Esophagus muscularis mucosa (tissue), 3 donors: ENCODE measurements at regions not wholly inside any gene's neighbourhood (a gene's known extent, or its start where the extent isn't known, plus 50 kb on each side); places are given as distances from the start of the nearest gene placed in this dataset.

Experiments used
- POLR2AphosphoS5 ChIP-seq, 2 donors: sonication (generic); formaldehyde crosslinking; IDR thresholded peaks; one replicate each; pipeline ENCODE4 v1.6.1; 2017; ENCODE audit warnings: antibody characterized with exemption in 2 of 2
- TF ChIP-seq, protein P1 (sequence below), 3 experiments: fragments of 200-600 bp in 2 of 3; fragments of 450-650 bp in 1 of 3; sonication (generic) in 2 of 3; IDR thresholded peaks; one replicate each; pipeline ENCODE4 v1.5.1; 2017 to 2019; ENCODE audit warnings: antibody characterized with exemption in 3 of 3, mild to moderate bottlenecking in 2 of 3, moderate library complexity in 1 of 3

DNA sequence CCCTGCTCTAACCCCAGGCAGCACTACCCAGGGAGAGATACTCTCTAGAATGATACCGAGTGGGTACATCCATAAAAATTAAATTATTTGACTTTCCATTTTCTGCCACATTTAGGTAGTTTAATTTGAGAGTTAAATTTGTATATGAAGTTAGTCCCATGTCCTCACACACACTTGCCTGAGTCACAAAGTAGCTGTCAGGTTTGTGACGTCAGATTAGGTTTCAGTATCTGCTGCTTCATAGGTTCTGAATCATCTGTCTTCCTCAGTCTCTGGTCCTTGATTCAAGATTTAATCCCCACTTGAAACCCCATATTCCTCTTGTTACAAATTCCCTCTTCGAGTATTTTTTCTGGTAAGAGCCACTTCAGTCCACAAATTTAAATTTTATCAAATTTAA, 738.6 kb upstream of the FAM98A start:
- TF ChIP-seq, protein P1, sequence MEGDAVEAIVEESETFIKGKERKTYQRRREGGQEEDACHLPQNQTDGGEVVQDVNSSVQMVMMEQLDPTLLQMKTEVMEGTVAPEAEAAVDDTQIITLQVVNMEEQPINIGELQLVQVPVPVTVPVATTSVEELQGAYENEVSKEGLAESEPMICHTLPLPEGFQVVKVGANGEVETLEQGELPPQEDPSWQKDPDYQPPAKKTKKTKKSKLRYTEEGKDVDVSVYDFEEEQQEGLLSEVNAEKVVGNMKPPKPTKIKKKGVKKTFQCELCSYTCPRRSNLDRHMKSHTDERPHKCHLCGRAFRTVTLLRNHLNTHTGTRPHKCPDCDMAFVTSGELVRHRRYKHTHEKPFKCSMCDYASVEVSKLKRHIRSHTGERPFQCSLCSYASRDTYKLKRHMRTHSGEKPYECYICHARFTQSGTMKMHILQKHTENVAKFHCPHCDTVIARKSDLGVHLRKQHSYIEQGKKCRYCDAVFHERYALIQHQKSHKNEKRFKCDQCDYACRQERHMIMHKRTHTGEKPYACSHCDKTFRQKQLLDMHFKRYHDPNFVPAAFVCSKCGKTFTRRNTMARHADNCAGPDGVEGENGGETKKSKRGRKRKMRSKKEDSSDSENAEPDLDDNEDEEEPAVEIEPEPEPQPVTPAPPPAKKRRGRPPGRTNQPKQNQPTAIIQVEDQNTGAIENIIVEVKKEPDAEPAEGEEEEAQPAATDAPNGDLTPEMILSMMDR (IDR thresholded peaks at IDR 0.05) = no peak
- TF ChIP-seq POLR2AphosphoS5 (IDR thresholded peaks at IDR 0.05) = no peak
